A673 (cell line): ENCODE measurements at regions not wholly inside any gene's neighbourhood (a gene's known extent, or its start where the extent isn't known, plus 50 kb on each side); places are given as distances from the start of the nearest gene placed in this dataset.

Source experiments
- BruUV-seq: library from RNA; stranded (reverse); fragments of 400-500 nt; replicated peaks from 2 replicates; lab custom pipeline; 2021; lab: Mats Ljungman, UMichigan
- CTCF ChIA-PET: fragments of 300-600 bp; sonication (Branson Sonifier 250); formaldehyde crosslinking; loops from one replicate; lab custom pipeline; 2022; ENCODE audit warnings: antibody characterized with exemption; lab: Charles Lee
- POLR2A ChIA-PET: fragments of 300-600 bp; sonication (Branson Sonifier 250); formaldehyde crosslinking; loops from one replicate; lab custom pipeline; 2022; ENCODE audit warnings: antibody characterized with exemption; ENCODE audit not compliant: low non-redundant PET; lab: Charles Lee
- DNase-seq: peaks from one replicate; pipeline ENCODE4 v3.0.0-alpha.2; 2015; ENCODE audit warnings: low spot score
- H3K27ac ChIP-seq: fragments of 200-600 bp; sonication (generic); 2 replicates; pipeline ENCODE4 v1.5.1; 2016; ENCODE audit warnings: mixed run types, low read depth, mild to moderate bottlenecking, mixed read lengths, antibody characterized with exemption, low read length; ENCODE audit not compliant: poor library complexity, severe bottlenecking
- H3K27me3 ChIP-seq: fragments of 200-600 bp; sonication (generic); replicated peaks from 2 replicates; pipeline ENCODE4 v1.6.1; 2017; ENCODE audit warnings: mixed run types, low read depth, mild to moderate bottlenecking, mixed read lengths, antibody characterized with exemption, low read length; ENCODE audit not compliant: insufficient read depth, poor library complexity
- H3K36me3 ChIP-seq: fragments of 200-600 bp; sonication (generic); 2 replicates; pipeline ENCODE4 v1.6.1; 2016; ENCODE audit warnings: mixed run types, mild to moderate bottlenecking, mixed read lengths, antibody characterized with exemption, low read length; ENCODE audit not compliant: insufficient read depth, poor library complexity, severe bottlenecking
- H3K4me1 ChIP-seq: fragments of 200-600 bp; sonication (generic); 2 replicates; pipeline ENCODE4 v1.6.1; 2017; ENCODE audit warnings: mixed run types, mild to moderate bottlenecking, mixed read lengths, antibody characterized with exemption, low read length; ENCODE audit not compliant: insufficient read depth, poor library complexity, severe bottlenecking
- H3K4me3 ChIP-seq: fragments of 200-600 bp; sonication (generic); 2 replicates; pipeline ENCODE4 v1.5.1; 2016; ENCODE audit warnings: low read depth, mixed run types, mild to moderate bottlenecking, mixed read lengths, low read length; ENCODE audit not compliant: poor library complexity, severe bottlenecking
- H3K9me3 ChIP-seq: fragments of 200-600 bp; sonication (generic); 2 replicates; pipeline ENCODE4 v1.6.1; 2016; ENCODE audit warnings: mixed run types, low read depth, mild to moderate bottlenecking, mixed read lengths, antibody characterized with exemption, low read length; ENCODE audit not compliant: poor library complexity, severe bottlenecking
- CTCF ChIP-seq: fragments of 300-800, 200-600 bp; sonication (generic); conservative IDR thresholded peaks from 2 replicates; pipeline ENCODE4 v1.5.1; 2017; ENCODE audit warnings: low read depth, mild to moderate bottlenecking, antibody characterized with exemption, low read length, moderate library complexity, mixed read lengths
- EZH2 ChIP-seq: fragments of 200-600 bp; sonication (generic); IDR thresholded peaks from 2 replicates; pipeline ENCODE4 v1.6.1; 2017; ENCODE audit warnings: borderline replicate concordance, low read depth, mild to moderate bottlenecking, mixed read lengths, antibody characterized with exemption, low read length; ENCODE audit not compliant: poor library complexity, severe bottlenecking
- intact Hi-C: fragments of 100-400 bp; cut with micrococcal nuclease; formaldehyde crosslinking; loops from one replicate; pipeline ENCODE4 v1.10.0; 2022; ENCODE audit not compliant: unreplicated experiment

GRCh38 chr2:64391940-64392339 is 62.0 kb upstream of the LGALSL start:
- no peaks in the 10 kb centered on the region for H3K36me3 ChIP-seq
- H3K27me3 ChIP-seq: no peaks in the 10 kb centered on the region
- ChIA-PET POLR2A (no interaction called here), CTCF (no interaction called here)
- H3K4me1 ChIP-seq: no peaks in the 10 kb centered on the region
- no peak for DNase-seq
- no TSS peak for BruUV-seq
- peaks cover 6% of the 10 kb centered on the region for H3K9me3 ChIP-seq
- TF ChIP-seq EZH2 (no peak), CTCF (no peak)
- intact Hi-C loops: no loop called here
- H3K4me3 ChIP-seq: no peak overlapping the region
- H3K27ac ChIP-seq: no peak overlapping the region

- ChIA-PET POLR2A (no interaction called here), CTCF (no interaction called here)
- intact Hi-C loops: no loop called here
- no peak overlapping the region for H3K4me3 ChIP-seq
- DNase-seq: no peak
- BruUV-seq: no TSS peak
- no peak overlapping the region for H3K27ac ChIP-seq
- H3K27me3 ChIP-seq: no peaks in the 10 kb centered on the region
- no peaks in the 10 kb centered on the region for H3K4me1 ChIP-seq
- TF ChIP-seq EZH2 (no peak), CTCF (no peak)
- H3K9me3 ChIP-seq: peaks cover 6% of the 10 kb centered on the region
- no peaks in the 10 kb centered on the region for H3K36me3 ChIP-seq
Measured at GRCh38 chr2:64392529-64392928, 61.4 kb upstream of the LGALSL start.

- intact Hi-C loops: no loop called here
- no peak overlapping the region for H3K4me3 ChIP-seq
- no peaks in the 10 kb centered on the region for H3K4me1 ChIP-seq
- CTCF ChIA-PET: interaction anchor here (0.5 kb wide), 1 partner anchor 777 kb away, joined by 5 read pairs; no protein-coding TSS in a partner anchor
- DNase-seq: no peak
- TF ChIP-seq EZH2 (no peak), CTCF (no peak)
- POLR2A ChIA-PET: no interaction called here
- H3K36me3 ChIP-seq: no peaks in the 10 kb centered on the region
- no peaks in the 10 kb centered on the region for H3K27me3 ChIP-seq
- no TSS peak for BruUV-seq
- no peak overlapping the region for H3K27ac ChIP-seq
- H3K9me3 ChIP-seq: peaks cover 6% of the 10 kb centered on the region
Measured at GRCh38 chr2:64393383-64394010, 60.5 kb upstream of the LGALSL start.
